Adrenal gland (tissue), 9 donors: ENCODE measurements at regions not wholly inside any gene's neighbourhood (a gene's known extent, or its start where the extent isn't known, plus 50 kb on each side); places are given as distances from the start of the nearest gene placed in this dataset.
"Not testable (repeated sequence)": the region's sequence is repeated elsewhere in the genome, so short reads cannot be mapped to it uniquely, and the experiment has no call there.

Experiments
- DNase-seq, 7 donors: peaks; one replicate each; pipeline ENCODE4 v3.0.0-alpha.2; 2019 to 2020
- H3K27ac ChIP-seq, 5 donors: fragments of 200-600 bp; sonication (generic) in 4 of 5; 1 replicate in 3 of 5; 2 replicates in 2 of 5; pipeline versions ENCODE4 v1.5.1 to v1.8.0; 2016 to 2020; ENCODE audit warnings: mild to moderate bottlenecking in 1 of 5
- H3K27me3 ChIP-seq: fragments of 200-600 bp; 2 replicates; pipeline ENCODE4 v1.8.0; 2021
- H3K36me3 ChIP-seq, 2 donors: fragments of 200-600 bp; replicated peaks in 1 of 2; 1 replicate in 1 of 2; 2 replicates in 1 of 2; pipeline versions ENCODE4 v1.5.1 to v1.8.0; 2018 to 2022
- H3K4me1 ChIP-seq, 2 donors: fragments of 200-600 bp; replicated peaks in 1 of 2; 1 replicate in 1 of 2; 2 replicates in 1 of 2; pipeline versions ENCODE4 v1.5.1 to v1.8.0; 2018 to 2021
- H3K4me3 ChIP-seq, 4 donors: fragments of 200-600 bp; sonication (generic) in 3 of 4; one replicate each; pipeline ENCODE4 v1.5.1; 2016 to 2018
- H3K9me3 ChIP-seq, 3 donors: fragments of 200-600 bp; sonication (generic) in 1 of 3; replicated peaks in 1 of 3; 1 replicate in 2 of 3; 2 replicates in 1 of 3; pipeline versions ENCODE4 v1.5.1 to v1.8.0; 2016 to 2021
- POLR2A ChIP-seq, 2 donors: fragments of 450-650 bp; IDR thresholded peaks; one replicate each; pipeline ENCODE4 v1.6.1; 2017; ENCODE audit warnings: antibody characterized with exemption in 2 of 2, mild to moderate bottlenecking in 2 of 2, moderate library complexity in 1 of 2
- WGBS, 4 donors: extraction: QIAGEN DNeasy Blood & Tissue Kit in 2 of 4; methylation state at CpG; one replicate each; pipeline versions ENCODE4 v1.1.5 to v1.1.7; 2013 to 2017; 5-methylcytosine and 5-hydroxymethylcytosine counted together
- intact Hi-C, 2 donors: fragments of 100-400 bp; cut with DNase I; formaldehyde crosslinking; loops; one replicate each; pipeline versions ENCODE4 v1.14.1 to v1.15.0; 2022 to 2023
- TF ChIP-seq, protein P1 (sequence below), 6 experiments: fragments of 450-650 bp in 4 of 6; fragments of 200-600 bp in 2 of 6; sonication (generic) in 1 of 6; IDR thresholded peaks; 1 replicate in 5 of 6; 2 replicates in 1 of 6; pipeline versions ENCODE4 v1.5.1 to v1.8.0; 2016 to 2021; ENCODE audit warnings: antibody characterized with exemption in 6 of 6, mild to moderate bottlenecking in 2 of 6, moderate library complexity in 1 of 6
- donor health status: healthy with polysubstance abuse.
- donor health status: Bipolar disorder and iron deficiency.
- donor health status: DM: yes; HTN: yes; CAD: no.
- donor health status: DM: no; HTN: no; CAD: no.
- donor health status: DM: no; HTN: no; CAD: no.

DNA sequence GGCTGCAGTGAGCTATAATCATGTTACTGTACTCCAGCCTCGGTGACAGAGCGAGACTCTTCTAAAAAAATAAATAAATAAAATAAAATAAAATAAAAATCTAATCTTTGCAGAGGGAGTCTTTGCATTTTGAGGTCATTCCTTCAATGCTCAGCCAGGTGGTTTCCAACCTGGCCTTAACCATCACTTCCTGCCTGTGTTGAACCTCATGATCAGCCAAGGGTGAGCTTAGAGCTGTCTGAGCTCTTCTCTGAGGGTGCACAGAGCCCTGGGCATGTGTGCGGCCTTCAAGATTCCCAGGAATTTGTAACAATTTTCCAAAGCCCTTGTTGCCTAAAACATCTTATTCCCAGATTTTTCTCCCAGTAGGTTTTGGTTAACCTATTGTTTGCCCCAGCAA lies 94.3 kb downstream of the KCNJ12 start:
- 83 to 95% (median 94%) methylated on average over 3 of the region's 3 CpGs for WGBS, 4 donors
- H3K4me3 ChIP-seq, H3K9me3 ChIP-seq, DNase-seq, intact Hi-C loops, H3K27me3 ChIP-seq, H3K4me1 ChIP-seq, H3K36me3 ChIP-seq, H3K27ac ChIP-seq: not testable (repeated sequence)

GRCh38 chr17:21470861-21471260 lies 94.7 kb downstream of the KCNJ12 start:
- Histone ChIP-seq H3K27ac (no peak overlapping the region), H3K36me3 (no peaks in the 10 kb centered on the region), H3K27me3 (no peaks in the 10 kb centered on the region), H3K4me1 (no peaks in the 10 kb centered on the region), H3K9me3 (no peaks in the 10 kb centered on the region), H3K4me3 (no peak overlapping the region)
- intact Hi-C loops, result no loop called here
- DNase-seq, result peak in 1 of 7 donors; percentile 20
- WGBS, 4 donors, result 69 to 100% (median 82%) methylated on average over 1 of the region's 1 CpG
- no peak for TF ChIP-seq POLR2A (IDR thresholded peaks at IDR 0.05)
- TF ChIP-seq, protein P1, sequence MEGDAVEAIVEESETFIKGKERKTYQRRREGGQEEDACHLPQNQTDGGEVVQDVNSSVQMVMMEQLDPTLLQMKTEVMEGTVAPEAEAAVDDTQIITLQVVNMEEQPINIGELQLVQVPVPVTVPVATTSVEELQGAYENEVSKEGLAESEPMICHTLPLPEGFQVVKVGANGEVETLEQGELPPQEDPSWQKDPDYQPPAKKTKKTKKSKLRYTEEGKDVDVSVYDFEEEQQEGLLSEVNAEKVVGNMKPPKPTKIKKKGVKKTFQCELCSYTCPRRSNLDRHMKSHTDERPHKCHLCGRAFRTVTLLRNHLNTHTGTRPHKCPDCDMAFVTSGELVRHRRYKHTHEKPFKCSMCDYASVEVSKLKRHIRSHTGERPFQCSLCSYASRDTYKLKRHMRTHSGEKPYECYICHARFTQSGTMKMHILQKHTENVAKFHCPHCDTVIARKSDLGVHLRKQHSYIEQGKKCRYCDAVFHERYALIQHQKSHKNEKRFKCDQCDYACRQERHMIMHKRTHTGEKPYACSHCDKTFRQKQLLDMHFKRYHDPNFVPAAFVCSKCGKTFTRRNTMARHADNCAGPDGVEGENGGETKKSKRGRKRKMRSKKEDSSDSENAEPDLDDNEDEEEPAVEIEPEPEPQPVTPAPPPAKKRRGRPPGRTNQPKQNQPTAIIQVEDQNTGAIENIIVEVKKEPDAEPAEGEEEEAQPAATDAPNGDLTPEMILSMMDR (IDR thresholded peaks at IDR 0.05), result no peak

GRCh38 chr17:21474815-21475214 lies 98.7 kb downstream of the KCNJ12 start:
- intact Hi-C loops, result no loop called here
- no peak for DNase-seq
- WGBS, 4 donors, result 63 to 71% (median 71%) methylated on average over 5 of the region's 5 CpGs
- H3K36me3 ChIP-seq, result no peaks in the 10 kb centered on the region
- no peak for TF ChIP-seq POLR2A (IDR thresholded peaks at IDR 0.05)
- TF ChIP-seq, protein P1 (IDR thresholded peaks at IDR 0.05), result no peak
- no peak overlapping the region for H3K4me3 ChIP-seq
- H3K9me3 ChIP-seq, result no peaks in the 10 kb centered on the region
- H3K4me1 ChIP-seq, result no peaks in the 10 kb centered on the region
- no peaks in the 10 kb centered on the region for H3K27me3 ChIP-seq
- no peak overlapping the region for H3K27ac ChIP-seq

DNA sequence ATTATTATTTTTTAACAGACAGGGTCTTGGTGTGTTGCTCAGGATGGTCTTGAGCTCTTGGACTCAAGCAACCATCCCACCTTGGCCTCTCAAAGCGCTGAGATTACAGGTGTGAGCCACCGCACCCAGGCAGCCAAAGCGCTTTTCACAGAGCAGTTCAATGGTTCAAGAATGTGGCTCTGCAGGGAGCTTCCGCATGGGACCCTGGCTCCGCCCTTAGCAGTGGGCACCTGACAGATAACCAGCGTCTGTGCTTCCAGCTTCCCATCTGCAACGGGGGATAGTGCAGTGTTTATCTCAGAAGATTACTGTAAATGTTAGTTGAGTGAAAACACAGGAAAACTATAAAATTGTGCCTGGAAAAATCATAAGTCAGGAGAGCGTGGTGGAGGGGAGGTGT lies 99.4 kb downstream of the KCNJ12 start:
- Histone ChIP-seq H3K4me3 (no peak overlapping the region), H3K4me1 (no peaks in the 10 kb centered on the region), H3K36me3 (no peaks in the 10 kb centered on the region), H3K9me3 (no peaks in the 10 kb centered on the region), H3K27ac (no peak overlapping the region), H3K27me3 (peaks cover 3% of the 10 kb centered on the region)
- no peak for DNase-seq
- WGBS, 4 donors, result 75 to 80% (median 77%) methylated on average over 7 to 8 of the region's 8 CpGs
- intact Hi-C loops, result no loop called here
- TF ChIP-seq, protein P1 (IDR thresholded peaks at IDR 0.05), result no peak
- no peak for TF ChIP-seq POLR2A (IDR thresholded peaks at IDR 0.05)

DNA sequence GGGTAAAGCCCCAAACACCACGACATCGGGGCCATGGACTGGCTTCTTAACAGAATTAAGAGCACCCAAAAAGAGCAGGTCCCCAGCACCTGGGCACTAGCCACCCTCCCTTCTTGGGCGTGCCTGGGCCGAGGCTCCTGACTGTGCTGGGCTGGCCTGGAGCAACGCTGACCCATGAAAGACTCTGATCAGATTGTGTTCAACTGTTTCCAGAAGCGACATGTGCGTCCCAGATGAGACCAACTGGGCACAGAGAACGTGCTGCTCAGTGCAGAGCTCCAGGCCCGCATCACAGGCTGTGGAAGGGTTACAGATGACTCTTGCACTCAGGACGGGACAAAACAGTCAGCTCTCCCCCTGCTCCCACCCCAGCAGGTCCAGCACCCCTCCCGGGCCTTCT lies 100.7 kb downstream of the KCNJ12 start:
- 78 to 89% (median 82%) methylated on average over 7 to 11 of the region's 11 CpGs for WGBS, 4 donors
- TF ChIP-seq, protein P1 (IDR thresholded peaks at IDR 0.05), result no peak
- TF ChIP-seq POLR2A (IDR thresholded peaks at IDR 0.05), result no peak
- no peaks in the 10 kb centered on the region for H3K36me3 ChIP-seq
- intact Hi-C loops, result no loop called here
- H3K27me3 ChIP-seq, result peaks cover 3% of the 10 kb centered on the region
- H3K4me3 ChIP-seq, result no peak overlapping the region
- DNase-seq, result peak in 1 of 7 donors; percentile 17
- no peaks in the 10 kb centered on the region for H3K4me1 ChIP-seq
- H3K9me3 ChIP-seq, result no peaks in the 10 kb centered on the region
- no peak overlapping the region for H3K27ac ChIP-seq
